ENCODE measurements at regions not wholly inside any gene's neighbourhood (a gene's known extent, or its start where the extent isn't known, plus 50 kb on each side); places are given as distances from the start of the nearest gene placed in this dataset.

DNA sequence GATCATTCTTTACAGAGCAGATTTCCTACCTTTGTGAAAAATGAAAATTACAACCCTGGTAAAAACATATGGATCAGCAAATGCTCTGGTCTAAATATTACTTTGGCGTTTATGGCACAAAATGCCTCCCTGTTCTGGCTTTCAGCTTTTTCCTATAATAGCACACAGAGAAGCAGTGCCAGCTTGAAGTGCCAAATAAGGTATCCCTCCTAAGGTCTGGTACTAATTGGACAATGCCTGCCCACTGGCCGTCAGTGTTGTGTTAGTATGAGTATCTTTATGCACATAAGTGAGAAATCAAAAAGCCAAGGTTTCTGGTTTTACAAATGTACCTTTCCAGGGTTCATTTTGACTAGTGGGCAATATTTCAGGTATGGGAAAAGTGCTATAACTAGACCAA is 1293.7 kb upstream of the FAM98A start:
- H3K27me3 ChIP-seq (replicated peaks in 2 of 5; ENCODE audit: control insufficient read depth in 4 of 5, insufficient read depth in 5 of 5, low read length in 4 of 5) = no peaks in the 10 kb centered on the region
- no peaks in the 10 kb centered on the region for H3K4me1 ChIP-seq (ENCODE audit: control extremely low read depth in 1 of 4, control insufficient read depth in 4 of 4, insufficient read depth in 4 of 4, low read length in 3 of 4)
- 100% methylated on average over 2 of the region's 2 CpGs for WGBS (ENCODE audit: insufficient coverage)
- H3K4me3 ChIP-seq (ENCODE audit: control insufficient read depth in 1 of 7, extremely low read depth in 1 of 7, insufficient read depth in 4 of 7, low read depth in 2 of 7, low read length in 6 of 7) = no peak overlapping the region
- no peaks in the 10 kb centered on the region for H3K36me3 ChIP-seq (ENCODE audit: control insufficient read depth in 4 of 4, insufficient read depth in 4 of 4, low read length in 3 of 4)
- ChIA-PET POLR2A (no interaction called here), CTCF (interaction anchor here (1.1 kb wide), 1 partner anchor 95 kb away, joined by 3 read pairs; no protein-coding TSS in a partner anchor)
- H3K9me3 ChIP-seq (ENCODE audit: control extremely low read depth in 1 of 5, control insufficient read depth in 4 of 5, insufficient read depth in 2 of 5, low read depth in 1 of 5, low read length in 4 of 5) = no peaks in the 10 kb centered on the region
- H3K27ac ChIP-seq (ENCODE audit: insufficient read depth in 1 of 2, low read depth in 1 of 2, low read length in 2 of 2, poor library complexity in 1 of 2, severe bottlenecking in 2 of 2) = no peak overlapping the region
- DNase-seq = no peak

DNA sequence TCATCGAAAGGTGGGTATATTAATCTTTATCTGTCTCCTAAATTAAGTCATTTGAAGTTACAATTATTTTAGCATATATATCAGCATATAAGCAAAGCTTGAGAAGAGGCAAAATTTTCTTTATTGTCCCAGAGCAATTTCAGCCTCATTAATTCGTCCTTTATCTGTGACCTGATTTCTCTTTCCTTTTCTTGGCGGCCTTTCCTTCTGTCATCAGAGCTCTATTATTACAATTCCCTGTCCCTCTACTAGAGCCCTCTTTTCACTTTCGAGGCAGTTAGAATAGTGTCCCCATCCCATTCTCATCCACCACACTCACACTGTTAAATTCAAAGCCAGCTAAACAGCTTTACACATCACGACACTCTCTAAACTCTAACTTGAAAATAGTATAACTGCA is 1293.2 kb upstream of the FAM98A start:
- CTCF ChIA-PET = interaction anchor here (1.1 kb wide), 1 partner anchor 95 kb away, joined by 3 read pairs; no protein-coding TSS in a partner anchor
- POLR2A ChIA-PET = no interaction called here
- WGBS (ENCODE audit: insufficient coverage) = 87% methylated on average over 3 of the region's 5 CpGs

GRCh38 chr2:34875091-34875745 is 1276.1 kb upstream of the FAM98A start:
- Histone ChIP-seq H3K4me3 (ENCODE audit: control insufficient read depth in 1 of 7, extremely low read depth in 1 of 7, insufficient read depth in 4 of 7, low read depth in 2 of 7, low read length in 6 of 7) (no peak overlapping the region), H3K36me3 (ENCODE audit: control insufficient read depth in 4 of 4, insufficient read depth in 4 of 4, low read length in 3 of 4) (no peaks in the 10 kb centered on the region), H3K27ac (ENCODE audit: insufficient read depth in 1 of 2, low read depth in 1 of 2, low read length in 2 of 2, poor library complexity in 1 of 2, severe bottlenecking in 2 of 2) (no peak overlapping the region), H3K4me1 (ENCODE audit: control extremely low read depth in 1 of 4, control insufficient read depth in 4 of 4, insufficient read depth in 4 of 4, low read length in 3 of 4) (no peaks in the 10 kb centered on the region), H3K27me3 (replicated peaks in 2 of 5; ENCODE audit: control insufficient read depth in 4 of 5, insufficient read depth in 5 of 5, low read length in 4 of 5) (no peaks in the 10 kb centered on the region), H3K9me3 (ENCODE audit: control extremely low read depth in 1 of 5, control insufficient read depth in 4 of 5, insufficient read depth in 2 of 5, low read depth in 1 of 5, low read length in 4 of 5) (no peaks in the 10 kb centered on the region)
- POLR2A ChIA-PET = no interaction called here
- no peak for DNase-seq
- CTCF ChIA-PET = no interaction called here
- WGBS (ENCODE audit: insufficient coverage) = 100% methylated on average over 1 of the region's 4 CpGs

More for the DNA sequence above, 1293.2 kb upstream of the FAM98A start:
- Histone ChIP-seq H3K27ac (ENCODE audit: insufficient read depth in 1 of 2, low read depth in 1 of 2, low read length in 2 of 2, poor library complexity in 1 of 2, severe bottlenecking in 2 of 2) (no peak overlapping the region), H3K27me3 (replicated peaks in 2 of 5; ENCODE audit: control insufficient read depth in 4 of 5, insufficient read depth in 5 of 5, low read length in 4 of 5) (no peaks in the 10 kb centered on the region), H3K4me3 (ENCODE audit: control insufficient read depth in 1 of 7, extremely low read depth in 1 of 7, insufficient read depth in 4 of 7, low read depth in 2 of 7, low read length in 6 of 7) (no peak overlapping the region), H3K36me3 (ENCODE audit: control insufficient read depth in 4 of 4, insufficient read depth in 4 of 4, low read length in 3 of 4) (no peaks in the 10 kb centered on the region), H3K9me3 (ENCODE audit: control extremely low read depth in 1 of 5, control insufficient read depth in 4 of 5, insufficient read depth in 2 of 5, low read depth in 1 of 5, low read length in 4 of 5) (no peaks in the 10 kb centered on the region), H3K4me1 (ENCODE audit: control extremely low read depth in 1 of 4, control insufficient read depth in 4 of 4, insufficient read depth in 4 of 4, low read length in 3 of 4) (no peaks in the 10 kb centered on the region)
- no peak for DNase-seq

DNA sequence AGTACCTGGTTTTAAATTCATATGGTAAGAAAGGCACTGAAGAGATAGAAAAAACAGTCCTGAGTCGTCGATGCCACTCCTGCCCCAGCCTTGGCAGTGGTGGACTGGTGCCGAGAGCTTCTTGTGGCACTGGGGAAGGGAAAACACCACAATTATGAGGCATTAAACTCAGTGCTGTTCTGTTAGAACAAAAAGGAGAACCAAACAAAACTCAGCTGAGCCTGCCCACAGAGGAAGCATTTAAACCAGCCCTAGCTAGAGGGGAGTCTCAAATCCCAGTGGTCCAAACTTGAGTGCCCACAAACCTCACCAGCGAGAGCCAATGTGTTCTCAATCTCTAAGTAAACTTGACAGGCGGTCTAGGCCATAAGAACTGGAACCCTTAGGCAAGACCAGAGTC is 1254.5 kb upstream of the FAM98A start:
- H3K9me3 ChIP-seq (ENCODE audit: control extremely low read depth in 1 of 5, control insufficient read depth in 4 of 5, insufficient read depth in 2 of 5, low read depth in 1 of 5, low read length in 4 of 5) = peaks cover 0 to 11% (median 0%) of the 10 kb centered on the region in 5 experiments
- DNase-seq = peak; percentile 6 to 85 (median 84)
- peaks cover 3 to 29% (median 20%) of the 10 kb centered on the region in 4 experiments for H3K4me1 ChIP-seq (ENCODE audit: control extremely low read depth in 1 of 4, control insufficient read depth in 4 of 4, insufficient read depth in 4 of 4, low read length in 3 of 4)
- H3K4me3 ChIP-seq (ENCODE audit: control insufficient read depth in 1 of 7, extremely low read depth in 1 of 7, insufficient read depth in 4 of 7, low read depth in 2 of 7, low read length in 6 of 7) = no peak overlapping the region
- H3K27me3 ChIP-seq (replicated peaks in 2 of 5; ENCODE audit: control insufficient read depth in 4 of 5, insufficient read depth in 5 of 5, low read length in 4 of 5) = no peaks in the 10 kb centered on the region
- no peaks in the 10 kb centered on the region for H3K36me3 ChIP-seq (ENCODE audit: control insufficient read depth in 4 of 4, insufficient read depth in 4 of 4, low read length in 3 of 4)
- H3K27ac ChIP-seq (ENCODE audit: insufficient read depth in 1 of 2, low read depth in 1 of 2, low read length in 2 of 2, poor library complexity in 1 of 2, severe bottlenecking in 2 of 2) = no peak overlapping the region
- CTCF ChIA-PET = no interaction called here
- 36% methylated on average over 5 of the region's 5 CpGs for WGBS (ENCODE audit: insufficient coverage)
- POLR2A ChIA-PET = no interaction called here

DNA sequence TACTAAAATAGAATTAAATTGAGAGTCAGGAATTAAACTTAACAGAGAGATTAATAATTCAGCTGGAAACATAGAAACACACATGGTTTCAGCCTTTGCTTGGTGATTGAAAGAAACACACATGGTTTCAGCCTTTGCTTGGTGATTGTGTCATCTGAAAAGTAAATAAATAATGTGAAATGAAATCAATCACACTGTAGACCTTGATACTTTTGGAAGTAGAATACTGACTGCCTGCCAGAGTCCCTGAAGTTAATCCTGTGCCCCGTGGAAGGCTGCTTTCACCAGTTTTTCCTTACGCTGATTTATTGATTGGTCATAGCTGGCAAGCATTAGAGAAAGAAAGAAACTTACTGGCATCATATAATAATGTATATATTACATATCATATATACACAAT is 1252.7 kb upstream of the FAM98A start:
- Histone ChIP-seq H3K4me1 (ENCODE audit: control extremely low read depth in 1 of 4, control insufficient read depth in 4 of 4, insufficient read depth in 4 of 4, low read length in 3 of 4) (peaks cover 3 to 38% (median 28%) of the 10 kb centered on the region in 4 experiments), H3K27me3 (replicated peaks in 2 of 5; ENCODE audit: control insufficient read depth in 4 of 5, insufficient read depth in 5 of 5, low read length in 4 of 5) (no peaks in the 10 kb centered on the region), H3K36me3 (ENCODE audit: control insufficient read depth in 4 of 4, insufficient read depth in 4 of 4, low read length in 3 of 4) (no peaks in the 10 kb centered on the region), H3K27ac (ENCODE audit: insufficient read depth in 1 of 2, low read depth in 1 of 2, low read length in 2 of 2, poor library complexity in 1 of 2, severe bottlenecking in 2 of 2) (no peak overlapping the region), H3K4me3 (ENCODE audit: control insufficient read depth in 1 of 7, extremely low read depth in 1 of 7, insufficient read depth in 4 of 7, low read depth in 2 of 7, low read length in 6 of 7) (no peak overlapping the region), H3K9me3 (ENCODE audit: control extremely low read depth in 1 of 5, control insufficient read depth in 4 of 5, insufficient read depth in 2 of 5, low read depth in 1 of 5, low read length in 4 of 5) (peaks cover 0 to 11% (median 0%) of the 10 kb centered on the region in 5 experiments)
- DNase-seq = no peak
- ChIA-PET POLR2A (no interaction called here), CTCF (no interaction called here)
- no CpG with 5 or more reads among the region's 2 CpGs for WGBS (ENCODE audit: insufficient coverage)

DNA sequence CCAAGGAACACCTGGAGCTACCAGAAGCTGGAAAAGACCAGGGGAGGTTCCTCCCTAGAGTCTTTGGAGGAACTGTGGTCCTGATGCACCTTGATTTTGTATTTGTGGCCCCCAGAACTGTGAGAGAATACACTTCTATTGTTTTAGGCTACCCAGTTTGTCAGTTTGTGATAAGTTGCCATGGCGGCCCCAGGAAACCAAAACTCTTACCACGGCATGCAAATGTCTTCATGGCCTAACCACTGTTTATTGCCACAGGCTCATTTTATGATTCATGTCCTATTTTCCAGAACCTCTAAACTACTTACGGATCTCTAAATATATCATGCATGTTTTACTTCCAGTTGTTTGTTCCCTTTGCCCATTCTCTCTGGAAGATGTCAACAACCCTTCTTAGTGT is 1250.7 kb upstream of the FAM98A start:
- CTCF ChIA-PET = no interaction called here
- peak overlapping the region in 1 of 2 experiments; percentile 32 for H3K27ac ChIP-seq (ENCODE audit: insufficient read depth in 1 of 2, low read depth in 1 of 2, low read length in 2 of 2, poor library complexity in 1 of 2, severe bottlenecking in 2 of 2)
- DNase-seq = peak; percentile 18 to 80 (median 75)
- H3K27me3 ChIP-seq (replicated peaks in 2 of 5; ENCODE audit: control insufficient read depth in 4 of 5, insufficient read depth in 5 of 5, low read length in 4 of 5) = no peaks in the 10 kb centered on the region
- H3K4me3 ChIP-seq (ENCODE audit: control insufficient read depth in 1 of 7, extremely low read depth in 1 of 7, insufficient read depth in 4 of 7, low read depth in 2 of 7, low read length in 6 of 7) = no peak overlapping the region
- WGBS (ENCODE audit: insufficient coverage) = 7% methylated on average over 3 of the region's 3 CpGs
- H3K4me1 ChIP-seq (ENCODE audit: control extremely low read depth in 1 of 4, control insufficient read depth in 4 of 4, insufficient read depth in 4 of 4, low read length in 3 of 4) = peaks cover 3 to 38% (median 28%) of the 10 kb centered on the region in 4 experiments
- no peaks in the 10 kb centered on the region for H3K9me3 ChIP-seq (ENCODE audit: control extremely low read depth in 1 of 5, control insufficient read depth in 4 of 5, insufficient read depth in 2 of 5, low read depth in 1 of 5, low read length in 4 of 5)
- POLR2A ChIA-PET = no interaction called here
- no peaks in the 10 kb centered on the region for H3K36me3 ChIP-seq (ENCODE audit: control insufficient read depth in 4 of 4, insufficient read depth in 4 of 4, low read length in 3 of 4)

GRCh38 chr2:34848691-34849090 is 1249.6 kb upstream of the FAM98A start:
- no peaks in the 10 kb centered on the region for H3K27me3 ChIP-seq (replicated peaks in 2 of 5; ENCODE audit: control insufficient read depth in 4 of 5, insufficient read depth in 5 of 5, low read length in 4 of 5)
- ChIA-PET POLR2A (interaction anchor here (0.9 kb wide), 1 partner anchor 19 kb away, joined by 3 read pairs; no protein-coding TSS in a partner anchor), CTCF (no interaction called here)
- H3K4me1 ChIP-seq (ENCODE audit: control extremely low read depth in 1 of 4, control insufficient read depth in 4 of 4, insufficient read depth in 4 of 4, low read length in 3 of 4) = peaks cover 3 to 33% (median 25%) of the 10 kb centered on the region in 4 experiments
- WGBS (ENCODE audit: insufficient coverage) = 0% methylated on average over 1 of the region's 3 CpGs
- H3K4me3 ChIP-seq (ENCODE audit: control insufficient read depth in 1 of 7, extremely low read depth in 1 of 7, insufficient read depth in 4 of 7, low read depth in 2 of 7, low read length in 6 of 7) = peak overlapping the region in 1 of 7 experiments; percentile 29
- peak; percentile 85 to 99 (median 97) for DNase-seq
- no peaks in the 10 kb centered on the region for H3K9me3 ChIP-seq (ENCODE audit: control extremely low read depth in 1 of 5, control insufficient read depth in 4 of 5, insufficient read depth in 2 of 5, low read depth in 1 of 5, low read length in 4 of 5)
- H3K36me3 ChIP-seq (ENCODE audit: control insufficient read depth in 4 of 4, insufficient read depth in 4 of 4, low read length in 3 of 4) = no peaks in the 10 kb centered on the region
- peak overlapping the region; percentile 67 to 70 for H3K27ac ChIP-seq (ENCODE audit: insufficient read depth in 1 of 2, low read depth in 1 of 2, low read length in 2 of 2, poor library complexity in 1 of 2, severe bottlenecking in 2 of 2)

Measured in common myeloid progenitor, CD34-positive (primary cell).